ENCODE measurements at regions not wholly inside any gene's neighbourhood (a gene's known extent, or its start where the extent isn't known, plus 50 kb on each side); places are given as distances from the start of the nearest gene placed in this dataset.

- TF ChIP-seq CTCF (conservative IDR thresholded peaks at IDR 0.05; ENCODE audit: low read depth, low read length) (no peak), RCOR1 (IDR thresholded peaks at IDR 0.05; ENCODE audit: insufficient replicate concordance, low read length) (no peak), POLR2A (IDR thresholded peaks at IDR 0.05; ENCODE audit: low read depth, low read length) (no peak)
Observed at GRCh38 chr21:25343774-25344545, 263.3 kb downstream of the MRPL39 start.

All from IMR-90 (cell line).